Thyroid gland (tissue), 4 donors: ENCODE measurements at regions not wholly inside any gene's neighbourhood (a gene's known extent, or its start where the extent isn't known, plus 50 kb on each side); places are given as distances from the start of the nearest gene placed in this dataset.

Experiments used
- DNase-seq, 2 donors: peaks; one replicate each; pipeline ENCODE4 v3.0.0-alpha.2; 2019
- H3K27ac ChIP-seq, 3 donors: fragments of 200-600 bp; sonication (generic); 1 replicate in 2 of 3; 2 replicates in 1 of 3; pipeline ENCODE4 v1.5.1; 2016 to 2019; ENCODE audit warnings: mild to moderate bottlenecking in 1 of 3, moderate library complexity in 1 of 3
- H3K27me3 ChIP-seq: fragments of 200-600 bp; sonication (generic); one replicate; pipeline ENCODE4 v1.5.1; 2019
- H3K36me3 ChIP-seq, 2 donors: fragments of 200-600 bp; sonication (generic); one replicate each; pipeline ENCODE4 v1.5.1; 2016 to 2019
- H3K4me1 ChIP-seq, 2 donors: fragments of 200-600 bp; sonication (generic); one replicate each; pipeline ENCODE4 v1.5.1; 2017 to 2019
- H3K4me3 ChIP-seq, 3 donors: fragments of 200-600 bp; sonication (generic); replicated peaks in 1 of 3; 1 replicate in 2 of 3; 2 replicates in 1 of 3; pipeline ENCODE4 v1.5.1; 2016; ENCODE audit warnings: mild to moderate bottlenecking in 1 of 3
- H3K9me3 ChIP-seq: fragments of 200-600 bp; sonication (generic); one replicate; pipeline ENCODE4 v1.5.1; 2017
- POLR2A ChIP-seq, 2 donors: fragments of 450-650 bp; IDR thresholded peaks; one replicate each; pipeline ENCODE4 v1.6.1; 2017; ENCODE audit warnings: antibody characterized with exemption in 2 of 2, mild to moderate bottlenecking in 2 of 2, moderate library complexity in 1 of 2
- WGBS, 2 donors: methylation state at CpG; one replicate each; pipeline ENCODE4 v1.1.5; 2017; 5-methylcytosine and 5-hydroxymethylcytosine counted together
- intact Hi-C: fragments of 100-400 bp; cut with DNase I; formaldehyde crosslinking; loops from one replicate; pipeline ENCODE4 v1.15.1; 2023
- TF ChIP-seq, protein P1 (sequence below), 6 experiments: fragments of 200-600 bp in 3 of 6; fragments of 450-650 bp in 3 of 6; sonication (generic) in 3 of 6; IDR thresholded peaks; one replicate each; pipeline ENCODE4 v1.5.1; 2016 to 2019; ENCODE audit warnings: antibody characterized with exemption in 6 of 6, mild to moderate bottlenecking in 2 of 6, inconsistent platforms in 1 of 6, moderate library complexity in 1 of 6

DNA sequence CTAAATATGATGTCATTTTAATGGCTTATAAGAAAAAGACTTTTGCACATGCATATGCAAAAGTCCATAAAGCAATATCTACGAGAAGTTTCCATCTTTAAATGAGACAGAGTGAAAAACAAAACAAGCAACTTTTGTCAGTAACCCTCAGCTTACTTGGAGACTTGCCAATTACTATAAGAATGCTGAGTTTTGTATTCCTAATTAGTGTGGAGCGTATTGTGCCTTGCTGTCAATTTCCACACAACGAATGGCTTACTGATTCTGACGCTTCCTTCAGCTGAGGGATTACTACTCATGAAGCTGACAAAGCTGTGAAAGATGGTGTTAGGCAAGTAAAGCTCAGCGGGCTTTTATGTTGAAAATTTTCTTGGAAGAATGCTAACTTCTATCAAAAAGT, 440.4 kb upstream of the ADAMTS5 start:
- no peak overlapping the region for H3K4me3 ChIP-seq
- DNase-seq: no peak
- 59 to 67% methylated on average over 5 of the region's 5 CpGs for WGBS, 2 donors
- no peaks in the 10 kb centered on the region for H3K9me3 ChIP-seq
- H3K27me3 ChIP-seq: no peaks in the 10 kb centered on the region
- no peak overlapping the region for H3K27ac ChIP-seq
- TF ChIP-seq, protein P1, sequence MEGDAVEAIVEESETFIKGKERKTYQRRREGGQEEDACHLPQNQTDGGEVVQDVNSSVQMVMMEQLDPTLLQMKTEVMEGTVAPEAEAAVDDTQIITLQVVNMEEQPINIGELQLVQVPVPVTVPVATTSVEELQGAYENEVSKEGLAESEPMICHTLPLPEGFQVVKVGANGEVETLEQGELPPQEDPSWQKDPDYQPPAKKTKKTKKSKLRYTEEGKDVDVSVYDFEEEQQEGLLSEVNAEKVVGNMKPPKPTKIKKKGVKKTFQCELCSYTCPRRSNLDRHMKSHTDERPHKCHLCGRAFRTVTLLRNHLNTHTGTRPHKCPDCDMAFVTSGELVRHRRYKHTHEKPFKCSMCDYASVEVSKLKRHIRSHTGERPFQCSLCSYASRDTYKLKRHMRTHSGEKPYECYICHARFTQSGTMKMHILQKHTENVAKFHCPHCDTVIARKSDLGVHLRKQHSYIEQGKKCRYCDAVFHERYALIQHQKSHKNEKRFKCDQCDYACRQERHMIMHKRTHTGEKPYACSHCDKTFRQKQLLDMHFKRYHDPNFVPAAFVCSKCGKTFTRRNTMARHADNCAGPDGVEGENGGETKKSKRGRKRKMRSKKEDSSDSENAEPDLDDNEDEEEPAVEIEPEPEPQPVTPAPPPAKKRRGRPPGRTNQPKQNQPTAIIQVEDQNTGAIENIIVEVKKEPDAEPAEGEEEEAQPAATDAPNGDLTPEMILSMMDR (IDR thresholded peaks at IDR 0.05): no peak
- TF ChIP-seq POLR2A (IDR thresholded peaks at IDR 0.05): no peak
- H3K4me1 ChIP-seq: peaks cover 0 to 4% of the 10 kb centered on the region in 2 donors
- no peaks in the 10 kb centered on the region for H3K36me3 ChIP-seq
- intact Hi-C loops: no loop called here

DNA sequence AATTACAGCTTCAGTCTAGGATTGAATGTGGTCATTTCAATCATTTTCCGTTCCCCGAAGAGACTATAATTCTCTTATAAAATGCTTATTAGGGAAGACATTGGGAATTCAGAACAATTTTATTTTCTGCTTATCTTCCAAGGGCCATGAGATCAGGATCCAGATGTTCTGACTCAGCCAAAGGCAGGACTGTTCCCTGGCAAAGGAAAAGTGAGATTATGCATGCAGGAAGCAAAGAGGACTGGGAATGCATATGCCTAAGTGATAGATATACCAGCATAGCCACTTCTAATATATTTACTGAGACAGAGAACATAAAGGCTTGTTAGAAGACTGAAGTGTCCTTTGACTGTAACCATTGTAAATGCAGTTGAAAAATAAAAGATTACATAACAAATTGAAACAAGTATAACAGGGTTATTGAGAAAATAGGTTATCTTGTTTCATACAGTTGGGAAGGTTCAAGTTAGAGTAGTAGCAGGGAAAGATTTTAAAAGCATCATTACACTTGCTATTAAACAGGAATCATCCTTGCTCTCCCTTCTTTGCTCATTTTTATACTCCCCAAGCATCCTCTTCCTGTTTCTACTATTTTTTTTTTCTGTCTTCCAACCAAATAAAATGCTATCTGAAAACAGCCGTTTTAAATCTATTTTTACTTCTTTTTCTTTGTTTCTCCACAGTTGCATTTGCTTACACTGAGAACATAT, 439.6 kb upstream of the ADAMTS5 start:
- H3K27ac ChIP-seq: no peak overlapping the region
- H3K4me1 ChIP-seq: peaks cover 0 to 4% of the 10 kb centered on the region in 2 donors
- H3K27me3 ChIP-seq: no peaks in the 10 kb centered on the region
- WGBS, 2 donors: 57 to 74% methylated on average over 3 of the region's 3 CpGs
- H3K36me3 ChIP-seq: no peaks in the 10 kb centered on the region
- DNase-seq: no peak
- intact Hi-C loops: no loop called here
- TF ChIP-seq POLR2A (IDR thresholded peaks at IDR 0.05): no peak
- TF ChIP-seq, protein P1 (IDR thresholded peaks at IDR 0.05): no peak
- no peak overlapping the region for H3K4me3 ChIP-seq
- no peaks in the 10 kb centered on the region for H3K9me3 ChIP-seq

DNA sequence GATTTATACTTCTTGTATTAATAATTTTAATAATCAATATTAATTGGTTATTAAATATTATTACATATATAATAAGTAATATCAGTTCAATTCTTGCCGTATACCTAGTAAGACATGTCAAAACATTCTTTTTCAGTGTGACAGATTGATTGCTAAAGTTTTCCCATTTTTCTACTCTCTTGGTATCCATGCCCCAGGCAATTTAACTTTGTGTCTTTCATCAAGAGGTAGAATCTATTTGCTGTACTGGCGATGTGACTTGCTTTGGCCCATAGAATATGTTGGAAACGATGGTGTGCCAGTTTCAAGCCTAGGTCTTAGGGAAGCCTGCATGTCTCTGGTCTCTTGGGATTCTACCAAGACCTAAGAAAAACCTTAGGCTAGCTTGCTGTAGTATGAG, 436.1 kb upstream of the ADAMTS5 start:
- TF ChIP-seq POLR2A (IDR thresholded peaks at IDR 0.05): no peak
- TF ChIP-seq, protein P1 (IDR thresholded peaks at IDR 0.05): no peak
- intact Hi-C loops: no loop called here
- WGBS, 2 donors: 95 to 98% methylated on average over 3 of the region's 3 CpGs

DNA sequence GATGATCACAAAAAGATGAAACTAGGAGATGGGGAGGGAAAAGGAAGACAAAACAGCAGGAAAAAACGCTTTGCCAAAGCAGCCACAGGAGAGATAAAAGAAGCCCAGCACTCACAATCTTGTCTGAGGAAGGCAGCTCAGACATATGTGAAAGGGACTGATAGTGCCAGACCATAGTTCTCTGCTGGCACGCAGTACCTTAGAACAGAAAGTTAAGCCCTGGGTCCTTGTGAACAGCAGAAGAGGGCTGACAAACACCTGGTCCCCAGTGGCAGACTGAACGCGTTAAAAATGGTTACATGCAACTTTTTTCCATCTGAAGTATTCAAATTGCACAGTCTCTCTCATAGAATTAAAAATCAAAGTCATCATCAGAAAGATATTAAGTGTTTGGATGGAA, 433.2 kb upstream of the ADAMTS5 start:
- H3K36me3 ChIP-seq: no peaks in the 10 kb centered on the region
- 83 to 85% methylated on average over 4 of the region's 4 CpGs for WGBS, 2 donors
- no peak for TF ChIP-seq POLR2A (IDR thresholded peaks at IDR 0.05)
- no peaks in the 10 kb centered on the region for H3K4me1 ChIP-seq
- no peaks in the 10 kb centered on the region for H3K27me3 ChIP-seq
- H3K4me3 ChIP-seq: no peak overlapping the region
- intact Hi-C loops: no loop called here
- no peak for DNase-seq
- H3K9me3 ChIP-seq: no peaks in the 10 kb centered on the region
- H3K27ac ChIP-seq: no peak overlapping the region

More for the DNA sequence above, 436.1 kb upstream of the ADAMTS5 start:
- no peaks in the 10 kb centered on the region for H3K27me3 ChIP-seq
- H3K36me3 ChIP-seq: no peaks in the 10 kb centered on the region
- DNase-seq: no peak
- H3K9me3 ChIP-seq: no peaks in the 10 kb centered on the region
- H3K4me1 ChIP-seq: peaks cover 0 to 4% of the 10 kb centered on the region in 2 donors
- no peak overlapping the region for H3K27ac ChIP-seq
- H3K4me3 ChIP-seq: no peak overlapping the region

DNA sequence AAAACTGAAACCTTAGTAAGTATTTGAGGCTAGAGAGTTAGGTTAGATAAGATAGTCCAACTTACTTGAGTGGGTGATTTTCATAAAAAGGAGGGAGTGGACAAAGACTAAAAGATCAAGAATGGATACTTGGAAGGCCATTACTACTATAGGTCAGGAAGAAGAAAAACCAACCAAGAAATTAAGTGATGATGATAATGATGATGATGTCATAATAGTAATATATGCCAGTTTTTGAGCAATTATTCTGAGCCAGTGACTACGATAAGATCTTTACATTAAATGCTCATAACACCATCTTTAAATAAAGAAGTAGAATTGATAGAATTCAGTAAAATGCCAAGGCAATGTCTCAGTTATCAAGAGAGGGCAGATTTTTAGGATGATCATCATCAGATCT, 430.7 kb upstream of the ADAMTS5 start:
- TF ChIP-seq, protein P1 (IDR thresholded peaks at IDR 0.05): no peak
- no peak for TF ChIP-seq POLR2A (IDR thresholded peaks at IDR 0.05)
- WGBS, 2 donors: 98% methylated on average over 1 of the region's 1 CpG
- no peak overlapping the region for H3K4me3 ChIP-seq
- H3K9me3 ChIP-seq: no peaks in the 10 kb centered on the region
- no peaks in the 10 kb centered on the region for H3K27me3 ChIP-seq
- intact Hi-C loops: no loop called here
- no peaks in the 10 kb centered on the region for H3K36me3 ChIP-seq
- no peak overlapping the region for H3K27ac ChIP-seq
- no peaks in the 10 kb centered on the region for H3K4me1 ChIP-seq
- no peak for DNase-seq
